ENCODE measurements at regions not wholly inside any gene's neighbourhood (a gene's known extent, or its start where the extent isn't known, plus 50 kb on each side); places are given as distances from the start of the nearest gene placed in this dataset.

GRCh38 chr1:219313961-219314360, 140.3 kb downstream of the LYPLAL1 start:
- DNase-seq (ENCODE audit: low spot score): no peak

GRCh38 chr1:219312967-219313366, 139.3 kb downstream of the LYPLAL1 start:
- DNase-seq (ENCODE audit: low spot score): no peak

GRCh38 chr1:219310181-219310728, 136.6 kb downstream of the LYPLAL1 start:
- peak; percentile 35 for DNase-seq (ENCODE audit: low spot score)

- DNase-seq (ENCODE audit: low spot score): no peak
These were observed 134.7 kb downstream of the LYPLAL1 start for GRCh38 chr1:219308367-219308766.

GRCh38 chr1:219304227-219305226, 130.8 kb downstream of the LYPLAL1 start:
- no peak for DNase-seq (ENCODE audit: low spot score)

- DNase-seq (ENCODE audit: low spot score): no peak
These were observed 129.0 kb downstream of the LYPLAL1 start for GRCh38 chr1:219302697-219303096.

GRCh38 chr1:219299420-219299819, 125.7 kb downstream of the LYPLAL1 start:
- no peak for DNase-seq (ENCODE audit: low spot score)

GRCh38 chr1:219298571-219299148, 125.0 kb downstream of the LYPLAL1 start:
- DNase-seq (ENCODE audit: low spot score): no peak

GRCh38 chr1:219296430-219297355, 123.0 kb downstream of the LYPLAL1 start:
- no peak for DNase-seq (ENCODE audit: low spot score)

- no peak for DNase-seq (ENCODE audit: low spot score)
These were observed 120.6 kb downstream of the LYPLAL1 start for GRCh38 chr1:219294251-219294650.

GRCh38 chr1:219293410-219293809, 119.7 kb downstream of the LYPLAL1 start:
- no peak for DNase-seq (ENCODE audit: low spot score)

- DNase-seq (ENCODE audit: low spot score): no peak
These were observed 119.3 kb downstream of the LYPLAL1 start for GRCh38 chr1:219292999-219293398.

- DNase-seq (ENCODE audit: low spot score): no peak
These were observed 118.7 kb downstream of the LYPLAL1 start for GRCh38 chr1:219292341-219292740.

GRCh38 chr1:219289171-219289570, 115.5 kb downstream of the LYPLAL1 start:
- no peak for DNase-seq (ENCODE audit: low spot score)

- DNase-seq (ENCODE audit: low spot score): no peak
These were observed 109.9 kb downstream of the LYPLAL1 start for GRCh38 chr1:219283541-219283940.

- DNase-seq (ENCODE audit: low spot score): no peak
These were observed 108.2 kb downstream of the LYPLAL1 start for GRCh38 chr1:219281831-219282230.

GRCh38 chr1:219279017-219279770, 105.5 kb downstream of the LYPLAL1 start:
- no peak for DNase-seq (ENCODE audit: low spot score)

GRCh38 chr1:219278288-219278687, 104.6 kb downstream of the LYPLAL1 start:
- no peak for DNase-seq (ENCODE audit: low spot score)

- no peak for DNase-seq (ENCODE audit: low spot score)
These were observed 103.8 kb downstream of the LYPLAL1 start for GRCh38 chr1:219277304-219278105.

- no peak for DNase-seq (ENCODE audit: low spot score)
These were observed 102.5 kb downstream of the LYPLAL1 start for GRCh38 chr1:219276049-219276738.

Measured in HuH-7 (cell line).